Adipose tissue (tissue), 3 donors: ENCODE measurements at regions not wholly inside any gene's neighbourhood (a gene's known extent, or its start where the extent isn't known, plus 50 kb on each side); places are given as distances from the start of the nearest gene placed in this dataset.

Source experiments
- H3K27ac ChIP-seq: one replicate; pipeline ENCODE4 v1.5.1; 2013; ENCODE audit warnings: low read depth, low read length
- WGBS, 3 donors: extraction: QIAGEN DNeasy Blood & Tissue Kit; methylation state at CpG; one replicate each; pipeline ENCODE4 v1.1.7; 2013; 5-methylcytosine and 5-hydroxymethylcytosine counted together
- donor health status: healthy with polysubstance abuse.
- donor health status: Bipolar disorder and iron deficiency.
- donor health status: healthy.

- WGBS, 3 donors: 70 to 89% (median 80%) methylated on average over 11 of the region's 11 CpGs
- H3K27ac ChIP-seq: no peak overlapping the region
These were observed 68.7 kb upstream of the KLF6 start for GRCh38 chr10:3853547-3854303.

GRCh38 chr10:3853016-3853415 is 68.0 kb upstream of the KLF6 start:
- no peak overlapping the region for H3K27ac ChIP-seq
- 88 to 93% (median 90%) methylated on average over 10 of the region's 10 CpGs for WGBS, 3 donors

- WGBS, 3 donors: 27 to 42% (median 39%) methylated on average over 10 of the region's 10 CpGs
- no peak overlapping the region for H3K27ac ChIP-seq
These were observed 67.3 kb upstream of the KLF6 start for GRCh38 chr10:3852147-3852904.

GRCh38 chr10:3850999-3851937 is 66.3 kb upstream of the KLF6 start:
- peak overlapping the region; percentile 51 for H3K27ac ChIP-seq
- 54 to 61% (median 54%) methylated on average over 9 of the region's 9 CpGs for WGBS, 3 donors

GRCh38 chr10:3848775-3849635 is 64.0 kb upstream of the KLF6 start:
- WGBS, 3 donors: 69 to 95% (median 76%) methylated on average over 4 of the region's 4 CpGs
- H3K27ac ChIP-seq: no peak overlapping the region

- H3K27ac ChIP-seq: no peak overlapping the region
- 46 to 84% (median 80%) methylated on average over 6 of the region's 6 CpGs for whole genome bisulfite sequencing, 3 donors
These were observed 63.2 kb upstream of the KLF6 start for GRCh38 chr10:3848005-3848774.

- H3K27ac ChIP-seq: no peak overlapping the region
- WGBS, 3 donors: 92 to 96% (median 96%) methylated on average over 3 of the region's 3 CpGs
These were observed 61.7 kb upstream of the KLF6 start for GRCh38 chr10:3846736-3847135.

- no peak overlapping the region for H3K27ac ChIP-seq
- WGBS, 3 donors: 55 to 93% (median 93%) methylated on average over 1 of the region's 1 CpG
These were observed 59.5 kb upstream of the KLF6 start for GRCh38 chr10:3844491-3845025.

- 90 to 91% (median 91%) methylated on average over 14 of the region's 14 CpGs for WGBS, 3 donors
- H3K27ac ChIP-seq: no peak overlapping the region
These were observed 53.7 kb upstream of the KLF6 start for GRCh38 chr10:3838460-3839437.

GRCh38 chr10:3837647-3838459 is 52.8 kb upstream of the KLF6 start:
- H3K27ac ChIP-seq: no peak overlapping the region
- 80 to 92% (median 86%) methylated on average over 9 of the region's 9 CpGs for WGBS, 3 donors

- no peak overlapping the region for H3K27ac ChIP-seq
- WGBS, 3 donors: 49 to 60% (median 52%) methylated on average over 2 of the region's 2 CpGs
These were observed 51.3 kb upstream of the KLF6 start for GRCh38 chr10:3836222-3836820.

GRCh38 chr10:3835770-3836169 is 50.8 kb upstream of the KLF6 start:
- 41 to 46% (median 43%) methylated on average over 6 of the region's 6 CpGs for WGBS, 3 donors
- no peak overlapping the region for H3K27ac ChIP-seq

GRCh38 chr10:3834947-3835346 is 49.9 kb upstream of the KLF6 start:
- WGBS, 3 donors: 87 to 98% (median 95%) methylated on average over 1 of the region's 1 CpG
- no peak overlapping the region for H3K27ac ChIP-seq
